ENCODE measurements at regions not wholly inside any gene's neighbourhood (a gene's known extent, or its start where the extent isn't known, plus 50 kb on each side); places are given as distances from the start of the nearest gene placed in this dataset.

GRCh38 chr1:172917972-172918371, 132.8 kb downstream of the TNFSF18 start:
- H3K27ac Mint-ChIP-seq = no peak overlapping the region

DNA sequence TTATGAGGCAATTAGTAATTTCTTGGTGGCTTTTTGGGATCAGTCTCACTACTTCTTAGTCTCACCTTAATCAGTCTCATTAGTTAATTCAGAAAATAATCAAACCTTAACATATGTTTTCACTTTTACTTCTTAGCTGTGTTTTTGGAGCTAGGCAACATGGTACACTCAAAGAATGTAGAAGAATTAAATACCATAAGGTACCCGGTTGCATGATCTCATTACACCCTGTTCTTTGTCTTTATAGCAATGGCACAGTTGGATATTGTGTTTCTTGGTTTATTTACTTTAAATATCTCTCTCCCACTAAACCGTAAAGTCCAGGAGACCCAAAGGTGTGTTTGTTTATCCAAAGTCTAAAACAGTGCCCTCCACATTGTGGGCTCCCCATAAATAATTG, 132.3 kb downstream of the TNFSF18 start:
- Mint-ChIP-seq H3K9me3 (peaks cover 2% of the 10 kb centered on the region), H3K27ac (no peak overlapping the region), H3K4me1 (peaks cover 10% of the 10 kb centered on the region), H3K27me3 (no peaks in the 10 kb centered on the region), H3K4me3 (no peak overlapping the region), H3K36me3 (ENCODE audit: low read depth) (peaks cover 2% of the 10 kb centered on the region)
- no peak for DNase-seq
- ChIA-PET CTCF (no interaction called here), POLR2A (no interaction called here)
- no peak for TF ChIP-seq CTCF (IDR thresholded peaks at IDR 0.05)
- intact Hi-C loops (cut with micrococcal nuclease) = no loop called here
- no peak for ATAC-seq (ENCODE audit: low read depth)

More at GRCh38 chr1:172917972-172918371, 132.8 kb downstream of the TNFSF18 start:
- no peaks in the 10 kb centered on the region for H3K27me3 Mint-ChIP-seq
- DNase-seq = no peak
- no peak overlapping the region for H3K4me3 Mint-ChIP-seq
- peaks cover 6% of the 10 kb centered on the region for H3K9me3 Mint-ChIP-seq
- TF ChIP-seq CTCF (IDR thresholded peaks at IDR 0.05) = no peak
- intact Hi-C loops (cut with micrococcal nuclease) = no loop called here
- peaks cover 5% of the 10 kb centered on the region for H3K36me3 Mint-ChIP-seq (ENCODE audit: low read depth)
- ChIA-PET CTCF (interaction anchor here (1.6 kb wide), 1 partner anchor 284 kb away, joined by 4 read pairs; no protein-coding TSS in a partner anchor), POLR2A (interaction anchor here (0.7 kb wide), 1 partner anchor 35 kb away, joined by 3 read pairs; no protein-coding TSS in a partner anchor)
- H3K4me1 Mint-ChIP-seq = peaks cover 10% of the 10 kb centered on the region
- ATAC-seq (ENCODE audit: low read depth) = no peak

DNA sequence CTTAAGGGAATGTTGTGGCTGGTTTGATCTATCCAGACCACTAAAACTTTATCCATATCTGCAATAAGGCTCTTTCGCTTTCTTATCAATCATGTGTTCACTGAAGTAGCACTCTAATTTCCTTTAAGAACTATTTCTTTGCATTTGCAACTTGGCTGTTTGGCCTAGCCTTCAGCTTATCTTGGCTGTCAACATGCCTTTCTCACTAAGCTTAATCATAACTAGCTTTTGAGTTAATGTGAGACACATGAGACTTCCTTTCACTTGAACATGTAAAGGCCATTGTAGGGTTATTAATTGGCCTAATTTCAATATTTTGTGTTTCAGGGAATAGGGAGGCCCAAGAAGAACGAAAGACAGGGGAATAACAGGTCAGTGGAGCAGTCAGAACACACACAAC, 124.7 kb downstream of the TNFSF18 start:
- CTCF ChIA-PET = no interaction called here
- POLR2A ChIA-PET = no interaction called here
- no peaks in the 10 kb centered on the region for H3K4me1 Mint-ChIP-seq

GRCh38 chr1:172928412-172928811, 122.3 kb downstream of the TNFSF18 start:
- H3K27ac Mint-ChIP-seq = no peak overlapping the region
- ATAC-seq (ENCODE audit: low read depth) (no peak), DNase-seq (no peak)
- POLR2A ChIA-PET = no interaction called here
- intact Hi-C loops (cut with micrococcal nuclease) = no loop called here
- no peaks in the 10 kb centered on the region for H3K9me3 Mint-ChIP-seq
- no peaks in the 10 kb centered on the region for H3K27me3 Mint-ChIP-seq
- TF ChIP-seq CTCF (IDR thresholded peaks at IDR 0.05) = no peak
- H3K36me3 Mint-ChIP-seq (ENCODE audit: low read depth) = no peaks in the 10 kb centered on the region
- no peaks in the 10 kb centered on the region for H3K4me1 Mint-ChIP-seq
- CTCF ChIA-PET = no interaction called here
- H3K4me3 Mint-ChIP-seq = no peak overlapping the region

More for the DNA sequence above, 124.7 kb downstream of the TNFSF18 start:
- DNase-seq (no peak), ATAC-seq (ENCODE audit: low read depth) (no peak)
- H3K27ac Mint-ChIP-seq = no peak overlapping the region
- no peaks in the 10 kb centered on the region for H3K27me3 Mint-ChIP-seq
- H3K36me3 Mint-ChIP-seq (ENCODE audit: low read depth) = no peaks in the 10 kb centered on the region
- intact Hi-C loops (cut with micrococcal nuclease) = no loop called here
- TF ChIP-seq CTCF (IDR thresholded peaks at IDR 0.05) = no peak
- no peaks in the 10 kb centered on the region for H3K9me3 Mint-ChIP-seq
- H3K4me3 Mint-ChIP-seq = no peak overlapping the region

GRCh38 chr1:172929006-172929405, 121.7 kb downstream of the TNFSF18 start:
- TF ChIP-seq CTCF (IDR thresholded peaks at IDR 0.05) = no peak
- H3K27me3 Mint-ChIP-seq = no peaks in the 10 kb centered on the region
- no peak overlapping the region for H3K4me3 Mint-ChIP-seq
- POLR2A ChIA-PET = no interaction called here
- H3K4me1 Mint-ChIP-seq = peaks cover 4% of the 10 kb centered on the region
- H3K27ac Mint-ChIP-seq = no peak overlapping the region
- no peaks in the 10 kb centered on the region for H3K9me3 Mint-ChIP-seq
- DNase-seq (no peak), ATAC-seq (ENCODE audit: low read depth) (no peak)
- H3K36me3 Mint-ChIP-seq (ENCODE audit: low read depth) = no peaks in the 10 kb centered on the region
- CTCF ChIA-PET = no interaction called here
- intact Hi-C loops (cut with micrococcal nuclease) = no loop called here

Data from activated B cell treated with CpG ODN at 0.5 μM for 24 hours (primary cell).